T47D (cell line): ENCODE measurements at regions not wholly inside any gene's neighbourhood (a gene's known extent, or its start where the extent isn't known, plus 50 kb on each side); places are given as distances from the start of the nearest gene placed in this dataset.

Experiments used
- DNase-seq, 2 experiments: peaks; one replicate each; pipeline versions ENCODE4 v3.0.0 to v3.0.0-alpha.2; 2011 to 2012; ENCODE audit warnings: low read depth in 1 of 2, low spot score in 1 of 2
- JUND ChIP-seq: IDR thresholded peaks from 2 replicates; pipeline ENCODE4 v1.6.1; 2012; ENCODE audit warnings: low read depth
- in situ Hi-C: cut with HindIII; loops from 2 replicates; pipeline ENCODE4 v1.10.0; 2016; ENCODE audit warnings: low sequenced_read_pairs, low pct_unique_long_range_greater_than_20kb

DNA sequence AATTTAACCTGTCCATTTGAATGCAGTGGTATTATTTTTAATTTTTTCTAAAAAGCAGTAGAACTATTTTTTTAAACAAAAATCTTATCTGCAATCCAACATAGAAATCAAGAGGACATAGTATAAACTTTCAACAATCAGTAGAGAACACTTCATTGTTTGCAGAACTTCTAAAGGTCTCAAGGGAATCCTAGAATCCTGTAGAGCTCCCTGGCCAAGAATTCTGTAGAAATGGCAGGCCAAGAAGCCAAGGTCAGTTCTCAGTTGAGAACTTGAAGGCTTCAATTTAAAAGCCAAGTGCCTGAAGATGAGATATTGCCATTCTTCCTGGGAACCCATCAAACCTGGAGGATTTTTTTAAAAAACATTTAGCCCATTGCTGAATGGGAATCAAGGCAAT lies 199.2 kb upstream of the KLF4 start:
- no peak for TF ChIP-seq JUND
- in situ Hi-C loops: no loop called here
- no peak for DNase-seq

DNA sequence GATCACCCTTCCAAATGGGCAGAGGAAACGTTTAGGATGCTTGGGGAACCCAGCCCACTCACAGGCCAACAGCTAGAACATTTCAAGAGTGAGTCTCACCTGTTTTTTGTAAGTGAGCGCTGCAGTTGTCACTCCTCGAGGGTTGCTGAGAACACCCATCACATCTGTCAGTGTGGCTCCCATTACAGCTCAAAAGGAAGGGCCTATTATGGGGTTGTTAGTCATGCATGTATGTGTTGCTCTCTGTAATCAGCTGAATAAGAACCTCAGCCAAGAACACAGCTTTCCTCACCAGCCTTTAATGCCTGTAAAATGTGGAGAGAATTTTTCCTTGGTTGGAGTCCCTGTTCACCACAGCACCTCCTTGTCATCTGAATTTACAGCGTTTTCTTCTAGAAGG lies 196.3 kb upstream of the KLF4 start:
- no peak for TF ChIP-seq JUND
- DNase-seq: no peak
- in situ Hi-C loops: no loop called here

DNA sequence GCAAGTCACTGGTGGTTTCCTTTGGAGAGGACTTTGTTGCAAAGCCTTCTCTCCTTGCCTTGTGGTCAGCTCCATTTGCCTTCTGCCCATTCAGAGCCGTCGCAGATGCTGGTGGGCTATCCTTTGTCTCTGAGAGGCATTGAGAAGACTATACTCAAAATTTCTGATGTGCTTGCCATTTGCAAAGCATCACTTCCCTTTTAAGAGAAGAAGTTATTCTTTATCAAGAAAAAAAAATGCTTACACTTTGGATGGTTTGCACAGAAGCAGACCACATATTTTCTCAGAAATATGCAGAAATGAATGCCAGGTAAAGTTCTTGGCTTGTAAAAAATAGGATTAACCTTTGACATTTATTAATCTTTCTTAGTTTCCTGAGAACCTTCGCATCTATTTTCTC lies 195.8 kb upstream of the KLF4 start:
- DNase-seq: no peak
- in situ Hi-C loops: no loop called here
- no peak for TF ChIP-seq JUND

DNA sequence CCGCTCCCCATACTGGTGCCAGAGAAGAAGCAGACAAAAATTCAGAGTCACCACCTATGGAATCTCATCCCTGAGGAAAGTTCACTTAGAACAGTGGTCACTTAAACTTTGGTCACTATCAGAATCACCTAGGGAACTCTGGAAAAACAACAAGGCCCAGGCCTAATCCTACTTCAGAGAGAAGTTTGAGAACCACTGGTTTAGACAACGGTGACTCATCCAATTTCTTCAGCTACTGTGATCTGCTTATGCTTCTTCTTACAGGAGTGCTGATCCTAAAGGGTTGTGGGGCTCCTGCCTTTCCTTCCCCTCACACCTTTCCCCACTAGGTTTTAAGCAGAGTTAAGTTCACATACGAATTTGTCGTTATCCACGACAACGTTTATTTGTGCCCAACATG lies 194.7 kb upstream of the KLF4 start:
- no peak for DNase-seq
- in situ Hi-C loops: no loop called here
- TF ChIP-seq JUND: no peak

GRCh38 chr9:107683566-107683965 lies 194.0 kb upstream of the KLF4 start:
- TF ChIP-seq JUND: no peak
- in situ Hi-C loops: no loop called here
- no peak for DNase-seq

DNA sequence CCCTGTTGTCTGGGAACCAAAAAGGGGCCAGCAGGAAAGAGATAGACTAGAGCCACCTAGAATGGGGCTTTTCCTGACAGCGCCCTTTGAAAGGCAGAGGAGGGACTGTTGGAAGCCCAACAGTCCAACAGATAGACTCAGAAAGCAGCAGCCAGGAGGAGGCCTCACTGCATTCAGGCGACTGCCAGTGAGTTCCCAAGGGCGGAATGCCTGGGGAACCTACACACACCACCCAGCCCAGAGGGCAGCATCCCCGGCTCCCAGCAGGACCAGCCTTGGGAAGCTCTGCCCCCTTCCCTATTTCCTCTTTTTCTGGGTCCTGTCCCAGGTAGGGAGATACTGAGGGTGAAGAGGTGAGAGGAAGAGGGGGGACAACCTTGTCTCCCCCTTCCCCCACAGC lies 192.4 kb upstream of the KLF4 start:
- DNase-seq: no peak
- in situ Hi-C loops: no loop called here
- TF ChIP-seq JUND: no peak

GRCh38 chr9:107675351-107676259 lies 186.0 kb upstream of the KLF4 start:
- in situ Hi-C loops: no loop called here
- TF ChIP-seq JUND: no peak
- DNase-seq: no peak

- no peak for TF ChIP-seq JUND
- in situ Hi-C loops: no loop called here
Observed at GRCh38 chr9:107674721-107675277, 185.2 kb upstream of the KLF4 start.

DNA sequence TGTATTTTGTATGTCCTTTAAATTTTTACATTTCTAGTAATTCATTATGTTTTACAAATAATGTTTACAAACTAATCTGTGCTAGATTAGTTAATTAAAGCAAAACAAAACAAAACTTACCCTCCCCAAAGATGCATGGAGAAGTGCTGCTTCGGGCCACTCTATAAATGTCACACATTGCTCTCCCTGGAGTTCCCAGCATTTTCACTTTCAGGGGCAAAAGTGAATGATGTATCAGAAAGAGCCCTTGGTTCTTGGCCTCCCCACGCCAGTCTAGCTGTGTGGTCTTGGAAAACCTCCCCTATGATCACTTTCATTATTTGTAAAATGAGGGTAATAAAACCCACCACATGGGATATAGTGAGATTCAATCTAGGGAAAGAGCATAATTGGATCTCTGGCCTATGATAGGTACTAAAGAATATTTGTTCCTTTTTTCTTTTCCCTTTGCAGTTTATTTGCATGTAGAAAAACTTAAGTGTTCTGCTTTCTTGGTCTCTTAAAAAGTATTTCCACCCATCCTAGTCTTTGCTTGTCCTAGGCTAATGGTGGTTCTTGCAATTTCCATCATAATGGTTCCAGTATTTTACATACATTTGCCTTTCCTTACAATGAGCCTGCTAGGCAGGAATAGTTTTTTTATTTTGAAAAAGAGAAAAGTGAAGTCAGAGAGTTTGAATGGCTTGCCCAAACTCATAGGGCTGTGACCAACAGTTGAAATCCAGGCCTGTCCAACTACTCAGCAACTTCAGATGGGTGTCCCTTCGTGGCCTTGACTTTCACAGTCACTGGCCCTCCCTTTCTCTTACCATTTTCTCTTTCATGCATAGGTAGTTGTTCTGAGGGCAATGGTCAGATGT lies 184.5 kb upstream of the KLF4 start:
- TF ChIP-seq JUND: no peak
- DNase-seq: no peak
- in situ Hi-C loops: no loop called here

More at GRCh38 chr9:107674721-107675277, 185.2 kb upstream of the KLF4 start:
- DNase-seq: no peak

GRCh38 chr9:107671588-107671987 lies 182.0 kb upstream of the KLF4 start:
- DNase-seq: no peak
- TF ChIP-seq JUND: no peak

GRCh38 chr9:107669422-107669821 lies 179.9 kb upstream of the KLF4 start:
- no peak for DNase-seq
- no peak for TF ChIP-seq JUND
- in situ Hi-C loops: no loop called here

More at GRCh38 chr9:107671588-107671987, 182.0 kb upstream of the KLF4 start:
- in situ Hi-C loops: no loop called here

DNA sequence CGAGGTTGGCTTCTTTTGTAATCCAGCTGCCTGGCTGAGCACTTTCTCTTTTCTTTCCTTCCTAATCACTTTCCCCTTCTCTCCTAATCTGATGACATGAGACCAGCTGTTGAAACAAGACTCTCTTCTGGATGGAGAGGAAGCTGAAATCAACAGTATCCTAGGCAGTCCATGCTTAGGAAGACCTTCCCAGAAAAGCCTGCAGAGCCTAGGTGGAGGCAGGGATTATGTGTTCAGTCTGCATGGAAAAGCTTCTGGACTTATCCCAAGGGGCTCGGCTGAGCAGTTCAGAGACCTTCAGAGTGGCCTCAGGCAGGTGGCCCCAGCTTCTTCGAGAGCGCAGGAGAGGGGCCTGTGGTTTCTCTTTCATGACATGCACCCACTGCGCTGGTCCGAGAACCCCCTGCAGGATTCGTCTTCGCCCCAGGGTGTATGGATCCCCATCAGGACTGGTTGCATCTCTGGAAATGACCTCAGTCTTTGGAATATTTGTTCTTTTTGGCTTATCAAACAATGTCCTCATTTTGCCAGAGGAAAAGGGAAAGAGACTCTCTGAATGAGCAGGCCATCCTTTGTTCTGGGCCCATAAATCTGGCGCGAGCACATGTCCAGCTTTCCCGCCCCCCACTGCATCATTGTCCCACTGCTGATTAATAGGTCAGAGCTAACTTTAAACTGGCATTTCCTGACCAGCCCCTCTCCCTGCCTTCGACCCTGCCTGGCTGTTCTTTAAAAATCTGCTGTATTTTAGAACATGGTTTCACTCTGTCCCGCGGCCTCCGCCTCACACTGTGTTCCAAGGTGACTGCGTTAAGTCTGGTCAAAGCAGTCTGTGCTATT lies 177.9 kb upstream of the KLF4 start:
- DNase-seq: no peak
- TF ChIP-seq JUND: no peak
- in situ Hi-C loops: no loop called here

DNA sequence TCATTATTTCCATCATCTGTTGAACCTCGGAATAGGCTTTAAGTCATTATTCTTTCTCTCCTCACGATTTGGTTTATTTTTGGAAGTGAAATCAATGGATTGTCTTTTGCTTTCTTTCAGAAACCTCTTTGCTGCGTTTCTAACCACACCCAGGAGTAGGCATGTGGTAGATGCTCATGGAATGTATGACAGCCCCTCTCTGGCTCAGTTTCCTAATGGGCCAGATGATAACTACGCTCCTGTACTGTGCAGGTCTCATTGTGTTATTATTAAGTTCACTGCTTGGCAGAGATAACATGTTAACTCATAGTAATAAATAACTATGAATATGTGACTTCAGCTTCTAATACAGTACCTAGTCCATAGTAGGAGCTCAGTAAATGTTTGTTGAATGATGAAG lies 175.5 kb upstream of the KLF4 start:
- no peak for DNase-seq

More for the DNA sequence above, 175.5 kb upstream of the KLF4 start:
- no peak for TF ChIP-seq JUND
- in situ Hi-C loops: no loop called here
